ENCODE measurements at regions not wholly inside any gene's neighbourhood (a gene's known extent, or its start where the extent isn't known, plus 50 kb on each side); places are given as distances from the start of the nearest gene placed in this dataset.

DNA sequence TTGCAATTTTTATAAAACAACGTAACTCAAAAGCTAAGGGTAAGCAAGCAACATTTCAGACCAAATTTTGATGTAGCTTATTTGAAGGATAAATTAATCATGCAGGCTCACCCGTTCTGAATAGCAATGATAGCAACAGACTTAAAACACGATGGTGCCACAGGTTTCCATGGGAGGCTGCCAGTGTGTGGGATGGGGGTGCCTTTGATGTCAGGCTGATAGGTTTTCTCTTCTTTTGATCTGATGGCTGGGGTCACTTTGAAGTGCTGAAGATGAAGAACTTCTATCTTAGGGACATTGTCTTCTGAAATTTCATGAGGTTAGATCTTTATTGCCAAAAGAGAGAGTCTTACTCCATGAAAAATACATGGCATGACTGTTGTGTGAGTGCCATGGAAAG is 206.8 kb downstream of the LPIN1 start:
- Histone ChIP-seq H3K9me3 (no peaks in the 10 kb centered on the region), H3K4me3 (no peak overlapping the region), H3K4me1 (replicated peaks) (no peaks in the 10 kb centered on the region), H3K36me3 (no peaks in the 10 kb centered on the region), H3K27me3 (replicated peaks; ENCODE audit: insufficient read depth) (no peaks in the 10 kb centered on the region), H3K27ac (no peak overlapping the region)
- 72% methylated on average over 3 of the region's 3 CpGs for WGBS
- intact Hi-C loops (cut with DNase I), result no loop called here
- no peak for DNase-seq (ENCODE audit: low spot score)
- TF ChIP-seq, protein P1, sequence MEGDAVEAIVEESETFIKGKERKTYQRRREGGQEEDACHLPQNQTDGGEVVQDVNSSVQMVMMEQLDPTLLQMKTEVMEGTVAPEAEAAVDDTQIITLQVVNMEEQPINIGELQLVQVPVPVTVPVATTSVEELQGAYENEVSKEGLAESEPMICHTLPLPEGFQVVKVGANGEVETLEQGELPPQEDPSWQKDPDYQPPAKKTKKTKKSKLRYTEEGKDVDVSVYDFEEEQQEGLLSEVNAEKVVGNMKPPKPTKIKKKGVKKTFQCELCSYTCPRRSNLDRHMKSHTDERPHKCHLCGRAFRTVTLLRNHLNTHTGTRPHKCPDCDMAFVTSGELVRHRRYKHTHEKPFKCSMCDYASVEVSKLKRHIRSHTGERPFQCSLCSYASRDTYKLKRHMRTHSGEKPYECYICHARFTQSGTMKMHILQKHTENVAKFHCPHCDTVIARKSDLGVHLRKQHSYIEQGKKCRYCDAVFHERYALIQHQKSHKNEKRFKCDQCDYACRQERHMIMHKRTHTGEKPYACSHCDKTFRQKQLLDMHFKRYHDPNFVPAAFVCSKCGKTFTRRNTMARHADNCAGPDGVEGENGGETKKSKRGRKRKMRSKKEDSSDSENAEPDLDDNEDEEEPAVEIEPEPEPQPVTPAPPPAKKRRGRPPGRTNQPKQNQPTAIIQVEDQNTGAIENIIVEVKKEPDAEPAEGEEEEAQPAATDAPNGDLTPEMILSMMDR (IDR thresholded peaks at IDR 0.05), result no peak
- TF ChIP-seq POLR2A (IDR thresholded peaks at IDR 0.05), result no peak

DNA sequence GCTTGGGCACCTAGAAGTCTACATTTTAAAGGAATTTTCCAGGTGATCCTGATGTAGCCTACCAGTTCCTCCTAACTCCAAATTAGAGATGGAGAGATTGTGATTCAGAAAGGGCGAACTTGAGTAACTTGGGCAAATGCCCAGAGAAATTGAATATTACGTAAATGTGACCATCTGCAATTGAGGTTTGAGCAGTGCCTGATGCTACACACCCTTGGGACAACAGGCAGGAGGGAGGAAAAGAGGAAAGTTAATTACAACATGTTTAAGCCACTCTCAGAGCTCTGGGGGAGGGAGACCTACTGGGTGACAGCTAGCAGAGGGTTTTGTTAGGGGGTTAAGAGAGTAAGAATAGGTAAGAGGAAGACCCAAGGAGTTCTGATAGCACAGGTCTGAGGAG is 208.9 kb downstream of the LPIN1 start:
- WGBS, result 71% methylated on average over 2 of the region's 2 CpGs
- H3K4me1 ChIP-seq (replicated peaks), result no peaks in the 10 kb centered on the region
- intact Hi-C loops (cut with DNase I), result no loop called here
- DNase-seq (ENCODE audit: low spot score), result no peak
- H3K27ac ChIP-seq, result no peak overlapping the region
- no peaks in the 10 kb centered on the region for H3K9me3 ChIP-seq
- H3K4me3 ChIP-seq, result no peak overlapping the region
- TF ChIP-seq POLR2AphosphoS5 (IDR thresholded peaks at IDR 0.05) (no peak), POLR2A (IDR thresholded peaks at IDR 0.05) (no peak)
- TF ChIP-seq, protein P1 (IDR thresholded peaks at IDR 0.05), result no peak
- H3K27me3 ChIP-seq (replicated peaks; ENCODE audit: insufficient read depth), result no peaks in the 10 kb centered on the region
- H3K36me3 ChIP-seq, result no peaks in the 10 kb centered on the region

DNA sequence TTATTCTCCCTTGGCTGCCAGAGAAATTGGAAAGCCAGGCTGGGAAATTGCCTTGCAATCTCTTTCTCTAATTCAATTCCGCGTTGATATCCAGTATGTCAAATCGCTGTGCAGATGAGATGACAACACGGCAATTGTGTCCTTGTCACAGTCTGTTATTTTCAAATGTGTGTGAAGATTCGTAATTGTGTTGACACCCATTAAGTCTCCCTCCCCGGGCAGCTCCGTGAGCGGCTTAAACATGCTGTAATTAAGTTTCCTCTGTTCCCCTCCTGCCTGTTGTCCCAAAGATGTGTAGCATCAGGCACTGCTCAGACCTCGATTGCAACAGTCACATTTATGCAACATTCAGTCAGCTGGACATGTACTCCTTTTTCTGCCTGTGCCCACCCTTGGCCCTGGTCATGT is 209.5 kb downstream of the LPIN1 start:
- H3K4me1 ChIP-seq (replicated peaks), result no peaks in the 10 kb centered on the region
- H3K27me3 ChIP-seq (replicated peaks; ENCODE audit: insufficient read depth), result no peaks in the 10 kb centered on the region
- TF ChIP-seq POLR2A (IDR thresholded peaks at IDR 0.05) (no peak), POLR2AphosphoS5 (IDR thresholded peaks at IDR 0.05) (no peak)
- TF ChIP-seq, protein P1 (IDR thresholded peaks at IDR 0.05), result no peak
- H3K27ac ChIP-seq, result no peak overlapping the region
- H3K36me3 ChIP-seq, result no peaks in the 10 kb centered on the region
- no peak for DNase-seq (ENCODE audit: low spot score)
- H3K9me3 ChIP-seq, result no peaks in the 10 kb centered on the region
- intact Hi-C loops (cut with DNase I), result no loop called here
- WGBS, result 78% methylated on average over 9 of the region's 9 CpGs
- H3K4me3 ChIP-seq, result no peak overlapping the region

DNA sequence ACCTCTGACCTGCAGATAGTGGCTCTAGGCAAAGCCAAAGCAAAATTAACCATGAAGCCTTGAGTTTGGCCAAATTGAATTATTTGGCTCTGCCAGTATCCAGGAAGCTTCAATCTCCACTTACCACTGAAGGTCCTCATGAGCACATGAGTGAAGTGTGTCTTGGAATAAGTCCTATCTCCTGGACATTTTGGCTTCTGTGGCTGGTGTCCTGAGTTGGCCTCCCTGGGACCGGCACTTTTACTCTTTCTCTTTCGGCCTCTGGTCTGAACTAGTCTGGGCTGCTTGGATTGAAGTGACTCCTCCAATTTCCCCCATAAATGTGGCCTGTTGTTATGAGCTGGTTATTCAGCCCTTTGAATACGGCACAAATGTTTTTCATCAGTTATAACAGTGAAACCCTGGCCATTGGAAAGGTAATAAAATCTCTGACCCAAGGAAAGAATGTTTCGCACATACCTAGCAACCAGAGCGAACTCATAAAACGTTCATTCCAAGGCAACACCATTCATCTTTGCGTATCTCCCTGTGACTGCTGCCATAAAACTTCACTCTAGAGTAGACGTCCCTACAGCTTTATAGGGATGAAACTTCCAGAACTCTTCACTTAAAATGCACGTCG is 216.4 kb downstream of the LPIN1 start:
- DNase-seq (ENCODE audit: low spot score), result peak; percentile 40
- 24% methylated on average over 10 of the region's 10 CpGs for WGBS
- Histone ChIP-seq H3K4me3 (no peak overlapping the region), H3K36me3 (no peaks in the 10 kb centered on the region), H3K4me1 (replicated peaks) (no peaks in the 10 kb centered on the region), H3K27me3 (replicated peaks; ENCODE audit: insufficient read depth) (no peaks in the 10 kb centered on the region), H3K27ac (peak overlapping the region; percentile 39 to 52), H3K9me3 (no peaks in the 10 kb centered on the region)
- intact Hi-C loops (cut with DNase I), result loop anchor here (10.0 kb wide), 1 partner anchor 752 kb away; the partner anchor contains the start of gene TRIB2
- TF ChIP-seq POLR2A (IDR thresholded peaks at IDR 0.05) (no peak), POLR2AphosphoS5 (IDR thresholded peaks at IDR 0.05) (peak; percentile 83)
- TF ChIP-seq, protein P1 (IDR thresholded peaks at IDR 0.05), result no peak

DNA sequence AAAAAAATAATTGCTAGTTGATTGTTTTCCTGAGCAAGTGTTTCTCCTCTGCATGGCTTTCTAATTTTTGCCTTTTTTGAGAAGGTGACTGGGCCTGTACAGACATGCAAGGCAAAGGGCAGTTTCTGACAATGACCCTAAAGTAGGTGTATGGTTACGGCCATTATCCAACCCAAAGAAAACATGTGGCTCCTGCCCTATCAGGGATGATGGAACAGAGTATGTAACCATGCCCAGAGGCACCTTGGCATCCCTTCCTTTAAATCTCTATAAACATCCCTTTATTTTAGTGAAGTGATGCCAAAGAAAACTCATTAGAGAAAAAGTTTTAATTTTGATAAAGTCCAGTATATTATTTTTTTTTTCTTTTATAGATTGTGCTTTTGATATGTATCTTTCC is 217.5 kb downstream of the LPIN1 start:
- Histone ChIP-seq H3K36me3 (no peaks in the 10 kb centered on the region), H3K4me1 (replicated peaks) (no peaks in the 10 kb centered on the region), H3K9me3 (no peaks in the 10 kb centered on the region), H3K27me3 (replicated peaks; ENCODE audit: insufficient read depth) (no peaks in the 10 kb centered on the region), H3K4me3 (no peak overlapping the region), H3K27ac (no peak overlapping the region)
- peak; percentile 28 for DNase-seq (ENCODE audit: low spot score)
- no peak for TF ChIP-seq POLR2AphosphoS5 (IDR thresholded peaks at IDR 0.05)
- TF ChIP-seq, protein P1 (IDR thresholded peaks at IDR 0.05), result no peak
- TF ChIP-seq POLR2A (IDR thresholded peaks at IDR 0.05), result no peak
- intact Hi-C loops (cut with DNase I), result loop anchor here (10.0 kb wide), 1 partner anchor 751 kb away; the partner anchor contains the start of gene TRIB2
- WGBS, result 47% methylated on average over 1 of the region's 1 CpG
